Thyroid gland (tissue), 4 donors: ENCODE measurements at regions not wholly inside any gene's neighbourhood (a gene's known extent, or its start where the extent isn't known, plus 50 kb on each side); places are given as distances from the start of the nearest gene placed in this dataset.

Source experiments
- CTCF ChIP-seq, 6 experiments: fragments of 200-600 bp in 3 of 6; fragments of 450-650 bp in 3 of 6; sonication (generic) in 3 of 6; IDR thresholded peaks; one replicate each; pipeline ENCODE4 v1.5.1; 2016 to 2019; ENCODE audit warnings: antibody characterized with exemption in 6 of 6, mild to moderate bottlenecking in 2 of 6, inconsistent platforms in 1 of 6, moderate library complexity in 1 of 6
- POLR2A ChIP-seq, 2 donors: fragments of 450-650 bp; IDR thresholded peaks; one replicate each; pipeline ENCODE4 v1.6.1; 2017; ENCODE audit warnings: antibody characterized with exemption in 2 of 2, mild to moderate bottlenecking in 2 of 2, moderate library complexity in 1 of 2

GRCh38 chr6:74741646-74742045 is 464.2 kb downstream of the COL12A1 start:
- no peak for TF ChIP-seq CTCF (IDR thresholded peaks at IDR 0.05)
- TF ChIP-seq POLR2A (IDR thresholded peaks at IDR 0.05): no peak
